Breast epithelium (tissue), 4 donors: ENCODE measurements at regions not wholly inside any gene's neighbourhood (a gene's known extent, or its start where the extent isn't known, plus 50 kb on each side); places are given as distances from the start of the nearest gene placed in this dataset.

Experiments
- DNase-seq, 2 donors: peaks; one replicate each; pipeline ENCODE4 v3.0.0-alpha.2; 2019; ENCODE audit warnings: low spot score in 2 of 2
- H3K27ac ChIP-seq, 2 donors: fragments of 200-600 bp; sonication (generic) in 1 of 2; one replicate each; pipeline ENCODE4 v1.5.1; 2016 to 2019; ENCODE audit warnings: mild to moderate bottlenecking in 1 of 2
- H3K27me3 ChIP-seq, 2 donors: fragments of 200-600 bp; sonication (generic) in 1 of 2; one replicate each; pipeline versions ENCODE4 v1.5.1 to v1.6.0; 2017 to 2019; ENCODE audit warnings: control low read depth in 1 of 2, mild to moderate bottlenecking in 1 of 2
- H3K36me3 ChIP-seq: fragments of 200-600 bp; one replicate; pipeline ENCODE4 v1.5.1; 2019
- H3K4me1 ChIP-seq, 2 donors: fragments of 200-600 bp; sonication (generic); one replicate each; pipeline ENCODE4 v1.5.1; 2016 to 2019; ENCODE audit warnings: control low read depth in 1 of 2
- H3K4me3 ChIP-seq, 3 donors: fragments of 200-600 bp; sonication (generic); 1 replicate in 2 of 3; 2 replicates in 1 of 3; pipeline ENCODE4 v1.5.1; 2016 to 2019; ENCODE audit warnings: mild to moderate bottlenecking in 3 of 3, moderate library complexity in 2 of 3
- H3K9me3 ChIP-seq, 2 donors: fragments of 200-600 bp; sonication (generic) in 1 of 2; one replicate each; pipeline ENCODE4 v1.5.1; 2016 to 2019; ENCODE audit warnings: control low read depth in 1 of 2
- CTCF ChIP-seq, 3 donors: fragments of 450-650 bp; IDR thresholded peaks; one replicate each; pipeline ENCODE4 v1.5.1; 2016 to 2017; ENCODE audit warnings: antibody characterized with exemption in 3 of 3, mild to moderate bottlenecking in 3 of 3, moderate library complexity in 3 of 3
- POLR2A ChIP-seq: fragments of 450-650 bp; IDR thresholded peaks from one replicate; pipeline ENCODE4 v1.6.1; 2016; ENCODE audit warnings: antibody characterized with exemption, mild to moderate bottlenecking, moderate library complexity
- POLR2AphosphoS5 ChIP-seq, 3 donors: sonication (generic); formaldehyde crosslinking; IDR thresholded peaks; one replicate each; pipeline ENCODE4 v1.6.1; 2017; ENCODE audit warnings: antibody characterized with exemption in 3 of 3
- intact Hi-C: fragments of 100-400 bp; cut with DNase I; formaldehyde crosslinking; loops from one replicate; pipeline ENCODE4 v1.15.1; 2023; ENCODE audit warnings: low total_unique reads

GRCh38 chr11:25939691-25940090, 392.2 kb upstream of the ANO3 start:
- H3K27ac ChIP-seq = no peak overlapping the region
- no peaks in the 10 kb centered on the region for H3K9me3 ChIP-seq
- no peaks in the 10 kb centered on the region for H3K4me1 ChIP-seq
- TF ChIP-seq POLR2A (no peak), POLR2AphosphoS5 (IDR thresholded peaks at IDR 0.05) (no peak), CTCF (IDR thresholded peaks at IDR 0.05) (no peak)
- intact Hi-C loops = loop anchor here (10.0 kb wide), 1 partner anchor 1965 kb away; no protein-coding TSS in a partner anchor
- DNase-seq = no peak
- H3K27me3 ChIP-seq = no peaks in the 10 kb centered on the region
- no peak overlapping the region for H3K4me3 ChIP-seq
- H3K36me3 ChIP-seq = no peaks in the 10 kb centered on the region

- no peaks in the 10 kb centered on the region for H3K27me3 ChIP-seq
- TF ChIP-seq CTCF (IDR thresholded peaks at IDR 0.05) (no peak), POLR2AphosphoS5 (IDR thresholded peaks at IDR 0.05) (no peak), POLR2A (no peak)
- intact Hi-C loops = loop anchor here (10.0 kb wide), 1 partner anchor 1963 kb away; no protein-coding TSS in a partner anchor
- no peaks in the 10 kb centered on the region for H3K36me3 ChIP-seq
- no peaks in the 10 kb centered on the region for H3K4me1 ChIP-seq
- H3K9me3 ChIP-seq = no peaks in the 10 kb centered on the region
- H3K4me3 ChIP-seq = no peak overlapping the region
- no peak overlapping the region for H3K27ac ChIP-seq
- no peak for DNase-seq
Measured at GRCh38 chr11:25941353-25941752, 390.6 kb upstream of the ANO3 start.

DNA sequence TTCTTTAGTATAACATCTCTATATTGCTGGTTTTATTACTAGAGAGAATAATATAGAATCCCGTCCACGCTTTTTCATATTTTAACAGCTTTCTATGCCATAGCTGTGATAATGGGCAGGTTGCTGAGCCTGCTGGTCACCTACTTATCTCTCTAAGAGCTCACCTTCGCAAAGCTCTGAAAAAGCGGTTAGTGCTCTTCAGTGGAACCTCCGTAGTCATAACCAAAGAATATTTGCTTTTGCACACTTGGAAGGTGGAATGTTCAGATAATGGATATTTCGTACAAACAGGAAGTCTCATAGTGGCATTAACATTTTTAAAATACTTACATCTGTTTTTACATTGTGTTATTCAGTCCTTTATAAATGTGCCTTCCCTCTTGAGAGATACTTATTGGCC, 388.9 kb upstream of the ANO3 start:
- intact Hi-C loops = loop anchor here (10.0 kb wide), 1 partner anchor 1962 kb away; no protein-coding TSS in a partner anchor

GRCh38 chr11:25943777-25944661, 387.9 kb upstream of the ANO3 start:
- no peak for TF ChIP-seq POLR2A
- TF ChIP-seq POLR2AphosphoS5 (IDR thresholded peaks at IDR 0.05) = no peak
- no peak for TF ChIP-seq CTCF (IDR thresholded peaks at IDR 0.05)
- Histone ChIP-seq H3K36me3 (no peaks in the 10 kb centered on the region), H3K4me1 (no peaks in the 10 kb centered on the region), H3K27me3 (no peaks in the 10 kb centered on the region), H3K4me3 (no peak overlapping the region), H3K27ac (no peak overlapping the region), H3K9me3 (no peaks in the 10 kb centered on the region)
- intact Hi-C loops = loop anchor here (10.0 kb wide), 1 partner anchor 1961 kb away; no protein-coding TSS in a partner anchor
- DNase-seq = no peak

More for the DNA sequence above, 388.9 kb upstream of the ANO3 start:
- Histone ChIP-seq H3K4me3 (no peak overlapping the region), H3K27ac (no peak overlapping the region), H3K9me3 (no peaks in the 10 kb centered on the region), H3K36me3 (no peaks in the 10 kb centered on the region), H3K4me1 (no peaks in the 10 kb centered on the region), H3K27me3 (no peaks in the 10 kb centered on the region)
- no peak for DNase-seq
- TF ChIP-seq CTCF (IDR thresholded peaks at IDR 0.05) (no peak), POLR2A (no peak), POLR2AphosphoS5 (IDR thresholded peaks at IDR 0.05) (no peak)

- TF ChIP-seq CTCF (IDR thresholded peaks at IDR 0.05) = no peak
- TF ChIP-seq POLR2AphosphoS5 (IDR thresholded peaks at IDR 0.05) = no peak
- TF ChIP-seq POLR2A = no peak
- peaks cover 0 to 5% of the 10 kb centered on the region in 2 donors for H3K9me3 ChIP-seq
- DNase-seq = no peak
- intact Hi-C loops = loop anchor here (10.0 kb wide), 1 partner anchor 1955 kb away; no protein-coding TSS in a partner anchor
- no peaks in the 10 kb centered on the region for H3K36me3 ChIP-seq
- H3K4me3 ChIP-seq = no peak overlapping the region
- no peak overlapping the region for H3K27ac ChIP-seq
- H3K27me3 ChIP-seq = no peaks in the 10 kb centered on the region
- no peaks in the 10 kb centered on the region for H3K4me1 ChIP-seq
Measured at GRCh38 chr11:25949918-25950317, 382.0 kb upstream of the ANO3 start.
